K562 (cell line): ENCODE measurements at regions not wholly inside any gene's neighbourhood (a gene's known extent, or its start where the extent isn't known, plus 50 kb on each side); places are given as distances from the start of the nearest gene placed in this dataset.

Experiments used
- ATAC-seq: fragments of 200-7000 bp; cut with Tn5 transposase; 3 replicates; pipeline ENCODE4 v1.9.1; 2020; ENCODE audit warnings: moderate library complexity
- BruUV-seq: library from RNA; stranded (reverse); fragments of 400-500 nt; replicated peaks from 2 replicates; lab custom pipeline; 2021; lab: Mats Ljungman, UMichigan
- CTCF ChIA-PET: fragments of 300-600 bp; formaldehyde crosslinking; extraction: SDS; loops from one replicate; lab custom pipeline; 2021; ENCODE audit warnings: low intra/inter-chr PET ratio; lab: Yijun Ruan, JAX
- POLR2A ChIA-PET: fragments of 300-600, 350-650 bp; sonication (Branson Sonifier 250); formaldehyde crosslinking; extraction: SDS; loops from one replicate; lab custom pipeline; 2021; ENCODE audit warnings: antibody characterized with exemption, inconsistent platforms; lab: Yijun Ruan, JAX
- DNase-seq, 4 experiments: peaks; one replicate each; pipeline versions ENCODE4 v3.0.0 to v3.0.0-alpha.2; 2011 to 2018; ENCODE audit warnings: low spot score in 3 of 4, mixed read lengths in 3 of 4; ENCODE audit errors: extremely low read depth in 1 of 4
- FAIRE-seq: peaks from 2 replicates; lab custom pipeline; 2011; peaks lifted over from hg19 to GRCh38; lab: Jason Lieb, UNC
- H2AFZ ChIP-seq: 2 replicates; pipeline ENCODE4 v1.6.0; 2011; ENCODE audit warnings: low read depth, low read length, control low read depth, inconsistent platforms
- H3K27ac ChIP-seq: fragments of 200-600 bp; 3 replicates; pipeline ENCODE4 v1.8.0; 2011; ENCODE audit warnings: low read depth, mild to moderate bottlenecking, control low read depth, inconsistent platforms, low read length, moderate library complexity, mixed read lengths; ENCODE audit errors: extremely low read depth
- H3K27me3 ChIP-seq, 2 experiments: fragments of 300-600 bp in 1 of 2; 2 replicates in 1 of 2; 3 replicates in 1 of 2; pipeline versions ENCODE4 v1.6.0 to v1.8.0; 2011; ENCODE audit warnings: inconsistent platforms in 2 of 2, low read length in 2 of 2, mild to moderate bottlenecking in 1 of 2, mixed read lengths in 1 of 2, moderate library complexity in 1 of 2; ENCODE audit not compliant: control insufficient read depth in 2 of 2, insufficient read depth in 2 of 2
- H3K36me3 ChIP-seq: fragments of 300-600 bp; 3 replicates; pipeline ENCODE4 v1.8.0; 2011; ENCODE audit warnings: mild to moderate bottlenecking, low read length, inconsistent platforms; ENCODE audit not compliant: control insufficient read depth, insufficient read depth
- H3K4me1 ChIP-seq, 2 experiments: fragments of 200-600 bp in 1 of 2; replicated peaks in 1 of 2; 2 replicates in 1 of 2; 3 replicates in 1 of 2; pipeline versions ENCODE4 v1.5.1 to v1.8.0; 2011; ENCODE audit warnings: inconsistent platforms in 2 of 2, low read length in 2 of 2, mild to moderate bottlenecking in 1 of 2, mixed read lengths in 1 of 2, moderate library complexity in 1 of 2; ENCODE audit not compliant: control insufficient read depth in 2 of 2, insufficient read depth in 2 of 2
- H3K4me2 ChIP-seq: 2 replicates; pipeline ENCODE4 v1.6.1; 2011; ENCODE audit warnings: low read length, control low read depth, inconsistent platforms, mixed read lengths; ENCODE audit not compliant: insufficient read depth
- H3K4me3 ChIP-seq: fragments of 200-600 bp; sonication (generic), shearing (Covaris generic); 2 replicates; pipeline ENCODE4 v1.5.1; 2016; ENCODE audit warnings: control low read depth, inconsistent platforms
- H3K79me2 ChIP-seq: fragments of 200-600 bp; 3 replicates; pipeline ENCODE4 v1.8.0; 2011; ENCODE audit warnings: low read length, inconsistent platforms; ENCODE audit not compliant: control insufficient read depth, insufficient read depth
- H3K9ac ChIP-seq, 2 experiments: 2 replicates each; pipeline versions ENCODE4 v1.6.0 to v1.6.1; 2011; ENCODE audit warnings: low read depth in 2 of 2, low read length in 2 of 2, control low read depth in 1 of 2, inconsistent platforms in 1 of 2, mild to moderate bottlenecking in 1 of 2, mixed read lengths in 1 of 2; ENCODE audit not compliant: insufficient read depth in 1 of 2
- H3K9me1 ChIP-seq: one replicate; pipeline ENCODE4 v1.6.0; 2011; ENCODE audit warnings: inconsistent platforms, mild to moderate bottlenecking, low read length, moderate library complexity; ENCODE audit not compliant: control insufficient read depth, insufficient read depth
- H3K9me3 ChIP-seq: replicated peaks from 2 replicates; pipeline ENCODE4 v1.5.1; 2011; ENCODE audit warnings: low read depth, low read length, inconsistent platforms; ENCODE audit not compliant: control insufficient read depth, insufficient read depth
- H4K20me1 ChIP-seq: replicated peaks from 2 replicates; pipeline ENCODE4 v1.6.1; 2011; ENCODE audit warnings: low read length, inconsistent platforms, mixed read lengths; ENCODE audit not compliant: control insufficient read depth, insufficient read depth
- BRD9 ChIP-seq: fragments of 450-650 bp; IDR thresholded peaks from 2 replicates; pipeline ENCODE4 v1.6.1; 2018; ENCODE audit warnings: low read depth; ENCODE audit not compliant: partially characterized antibody
- ELK1 ChIP-seq: sonication (generic); formaldehyde crosslinking; IDR thresholded peaks from 2 replicates; pipeline ENCODE4 v1.8.1; 2022; ENCODE audit warnings: missing genetic modification reagents
- FOXA1 ChIP-seq: fragments of 450-650 bp; IDR thresholded peaks from 2 replicates; pipeline ENCODE4 v1.6.1; 2016; ENCODE audit warnings: mild to moderate bottlenecking, borderline replicate concordance
- FOXJ2 ChIP-seq: fragments of 200-800 bp; sonication (Bioruptor generic); IDR thresholded peaks from 2 replicates; pipeline ENCODE4 v1.6.1; 2016; ENCODE audit warnings: missing genetic modification characterization, missing compliant biosample characterization
- FOXK2 ChIP-seq, 2 experiments: fragments of 450-650 bp; IDR thresholded peaks in 1 of 2; conservative IDR thresholded peaks in 1 of 2; 2 replicates each; pipeline ENCODE4 v1.6.1; 2016; ENCODE audit warnings: low read depth in 2 of 2, mild to moderate bottlenecking in 1 of 2
- HNRNPH1 ChIP-seq: fragments of 200-400 bp; formaldehyde crosslinking; optimal IDR thresholded peaks from 2 replicates; pipeline ENCODE3; 2017; ENCODE audit warnings: low read depth, mild to moderate bottlenecking, low read length, moderate library complexity
- IRF2 ChIP-seq: sonication (generic); formaldehyde crosslinking; IDR thresholded peaks from 2 replicates; pipeline ENCODE4 v1.8.1; 2022; ENCODE audit warnings: mild to moderate bottlenecking, missing genetic modification reagents
- TFAP4 ChIP-seq: sonication (generic); formaldehyde crosslinking; IDR thresholded peaks from 2 replicates; pipeline ENCODE4 v1.8.0; 2022; ENCODE audit warnings: missing genetic modification reagents, mild to moderate bottlenecking, moderate library complexity, borderline replicate concordance
- ZEB2 ChIP-seq: fragments of 450-650 bp; IDR thresholded peaks from 2 replicates; pipeline ENCODE4 v1.6.1; 2016
- ZHX1 ChIP-seq: fragments of 150-350 bp; conservative IDR thresholded peaks from 2 replicates; pipeline ENCODE4 v1.6.1; 2014; ENCODE audit warnings: low read length
- ZNF143 ChIP-seq: sonication (generic); formaldehyde crosslinking; IDR thresholded peaks from 2 replicates; pipeline ENCODE4 v1.9.0; 2022; ENCODE audit warnings: mild to moderate bottlenecking, missing genetic modification reagents
- ZNF197 ChIP-seq: fragments of 200-800 bp; sonication (Bioruptor generic); IDR thresholded peaks from 2 replicates; pipeline ENCODE4 v1.6.1; 2016; ENCODE audit warnings: low read depth, missing genetic modification characterization, missing compliant biosample characterization
- ZNF57 ChIP-seq: fragments of 450-650 bp; formaldehyde crosslinking; IDR thresholded peaks from 2 replicates; pipeline ENCODE4 v1.4.0; 2020; ENCODE audit warnings: mild to moderate bottlenecking, moderate library complexity
- WGBS: fragments of 100-300 bp; shearing (Covaris generic); methylation state at CpG from one replicate; pipeline ENCODE4 v1.1.6; 2016; ENCODE audit warnings: low coverage, mixed read lengths; ENCODE audit not compliant: insufficient coverage; ENCODE audit errors: missing lambda C conversion rate; 5-methylcytosine and 5-hydroxymethylcytosine counted together
- in situ Hi-C: fragments of 300-500 bp; cut with MboI; formaldehyde crosslinking; loops from 4 replicates; pipeline ENCODE4 v1.15.0; 2018; ENCODE audit warnings: inconsistent platforms, mixed read lengths
- intact Hi-C: fragments of 100-400 bp; cut with micrococcal nuclease; formaldehyde crosslinking; loops from 2 replicates; pipeline ENCODE4 v1.14.2; 2022

GRCh38 chr15:46567968-46568367, 933.1 kb downstream of the SQOR start:
- Histone ChIP-seq H2AFZ (no peak overlapping the region), H3K27me3 (no peaks in the 10 kb centered on the region), H3K9me1 (no peaks in the 10 kb centered on the region), H3K79me2 (no peaks in the 10 kb centered on the region), H3K4me1 (no peaks in the 10 kb centered on the region), H3K4me2 (no peak overlapping the region), H3K4me3 (no peak overlapping the region), H3K36me3 (no peaks in the 10 kb centered on the region), H3K9me3 (no peaks in the 10 kb centered on the region), H4K20me1 (no peaks in the 10 kb centered on the region), H3K9ac (no peak overlapping the region)
- ATAC-seq (no peak), FAIRE-seq (no peak), DNase-seq (no peak)
- 0% methylated on average over 3 of the region's 3 CpGs for WGBS
- no TSS peak for BruUV-seq
- in situ Hi-C loops = no loop called here
- TF ChIP-seq ELK1 (no peak), HNRNPH1 (no peak), FOXA1 (no peak), BRD9 (no peak), IRF2 (no peak), TFAP4 (CRISPR knock-in tag) (no peak), ZEB2 (no peak), ZNF57 (CRISPR knock-in tag) (no peak), FOXJ2 (tag) (no peak), FOXK2 (conservative IDR thresholded peaks at IDR 0.05 in 1 of 2, IDR thresholded peaks at IDR 0.05 in 1 of 2; ENCODE audit: low read depth in 2 of 2) (no peak), ZNF197 (no peak), ZHX1 (no peak), ZNF143 (CRISPR knock-in tag) (no peak)
- TF ChIP-seq, all 486 proteins: peak for 0
- intact Hi-C loops = no loop called here
- CTCF ChIA-PET = no interaction called here
- POLR2A ChIA-PET = no interaction called here
- H3K27ac ChIP-seq = no peak overlapping the region
